ENCODE measurements at regions not wholly inside any gene's neighbourhood (a gene's known extent, or its start where the extent isn't known, plus 50 kb on each side); places are given as distances from the start of the nearest gene placed in this dataset.
A peak's percentile ranks its signal among the peaks of the same experiment; 100 is the strongest.

DNA sequence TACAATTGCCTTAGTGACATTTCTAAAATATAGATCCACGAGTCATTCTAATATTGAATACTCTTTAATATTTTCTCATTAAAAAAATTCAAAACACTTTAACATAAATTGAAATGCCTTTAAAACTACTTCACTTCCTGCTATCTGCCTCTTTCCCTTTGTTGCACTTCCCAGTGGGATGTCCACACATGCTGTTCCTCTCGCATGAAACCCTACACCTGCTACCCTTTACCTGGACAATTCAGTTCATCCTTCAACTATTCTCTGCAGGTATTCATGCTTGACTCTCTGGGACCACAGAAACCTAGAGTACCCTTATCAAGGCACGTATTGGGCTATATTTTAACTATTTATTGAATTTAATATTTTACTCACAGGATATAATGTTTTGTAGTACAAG, 373.3 kb upstream of the GALNT5 start:
- no peak for DNase-seq
- TF ChIP-seq POLR2A (IDR thresholded peaks at IDR 0.05), result no peak
- TF ChIP-seq, protein P1, sequence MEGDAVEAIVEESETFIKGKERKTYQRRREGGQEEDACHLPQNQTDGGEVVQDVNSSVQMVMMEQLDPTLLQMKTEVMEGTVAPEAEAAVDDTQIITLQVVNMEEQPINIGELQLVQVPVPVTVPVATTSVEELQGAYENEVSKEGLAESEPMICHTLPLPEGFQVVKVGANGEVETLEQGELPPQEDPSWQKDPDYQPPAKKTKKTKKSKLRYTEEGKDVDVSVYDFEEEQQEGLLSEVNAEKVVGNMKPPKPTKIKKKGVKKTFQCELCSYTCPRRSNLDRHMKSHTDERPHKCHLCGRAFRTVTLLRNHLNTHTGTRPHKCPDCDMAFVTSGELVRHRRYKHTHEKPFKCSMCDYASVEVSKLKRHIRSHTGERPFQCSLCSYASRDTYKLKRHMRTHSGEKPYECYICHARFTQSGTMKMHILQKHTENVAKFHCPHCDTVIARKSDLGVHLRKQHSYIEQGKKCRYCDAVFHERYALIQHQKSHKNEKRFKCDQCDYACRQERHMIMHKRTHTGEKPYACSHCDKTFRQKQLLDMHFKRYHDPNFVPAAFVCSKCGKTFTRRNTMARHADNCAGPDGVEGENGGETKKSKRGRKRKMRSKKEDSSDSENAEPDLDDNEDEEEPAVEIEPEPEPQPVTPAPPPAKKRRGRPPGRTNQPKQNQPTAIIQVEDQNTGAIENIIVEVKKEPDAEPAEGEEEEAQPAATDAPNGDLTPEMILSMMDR (IDR thresholded peaks at IDR 0.05), result no peak
- intact Hi-C loops (cut with DNase I; ENCODE audit: low total_unique reads), result no loop called here

DNA sequence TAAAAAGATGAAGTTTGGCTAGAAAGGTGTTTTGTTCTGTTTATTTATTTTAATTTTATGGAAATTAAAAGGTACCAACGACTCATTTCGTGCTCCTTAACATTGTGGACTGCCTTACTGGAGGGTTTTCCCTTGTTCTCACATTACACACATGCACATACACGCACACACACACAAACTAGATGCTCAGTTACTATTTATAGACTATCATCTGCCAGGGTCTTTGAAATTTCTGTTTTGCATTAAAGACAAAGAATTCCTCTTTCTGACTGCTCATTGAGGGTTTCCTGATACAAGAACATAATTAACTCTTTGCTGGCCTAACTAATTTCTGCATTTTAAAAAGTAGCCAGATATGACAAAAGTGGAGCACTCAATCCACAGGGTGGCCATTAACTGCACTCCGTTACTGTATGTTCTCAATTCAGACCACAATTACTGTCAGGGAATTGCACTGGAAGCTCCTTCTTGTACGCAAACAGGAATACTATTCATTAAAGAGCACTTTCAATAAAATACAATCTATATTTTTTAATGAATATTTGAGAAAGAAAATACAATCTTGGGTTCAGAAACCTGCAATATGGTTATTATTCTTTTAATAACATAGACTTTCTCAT, 366.9 kb upstream of the GALNT5 start:
- Histone ChIP-seq H3K9me3 (no peaks in the 10 kb centered on the region), H3K4me3 (no peak overlapping the region), H3K36me3 (no peaks in the 10 kb centered on the region), H3K27ac (no peak overlapping the region), H3K27me3 (no peaks in the 10 kb centered on the region), H3K4me1 (no peaks in the 10 kb centered on the region)
- DNase-seq, result no peak
- intact Hi-C loops (cut with DNase I; ENCODE audit: low total_unique reads), result no loop called here
- TF ChIP-seq POLR2A (IDR thresholded peaks at IDR 0.05), result no peak
- TF ChIP-seq, protein P1 (IDR thresholded peaks at IDR 0.05), result no peak

More for the DNA sequence above, 373.3 kb upstream of the GALNT5 start:
- no peaks in the 10 kb centered on the region for H3K27me3 ChIP-seq
- no peak overlapping the region for H3K27ac ChIP-seq
- no peaks in the 10 kb centered on the region for H3K9me3 ChIP-seq
- H3K4me1 ChIP-seq, result no peaks in the 10 kb centered on the region
- H3K36me3 ChIP-seq, result no peaks in the 10 kb centered on the region
- H3K4me3 ChIP-seq, result no peak overlapping the region

DNA sequence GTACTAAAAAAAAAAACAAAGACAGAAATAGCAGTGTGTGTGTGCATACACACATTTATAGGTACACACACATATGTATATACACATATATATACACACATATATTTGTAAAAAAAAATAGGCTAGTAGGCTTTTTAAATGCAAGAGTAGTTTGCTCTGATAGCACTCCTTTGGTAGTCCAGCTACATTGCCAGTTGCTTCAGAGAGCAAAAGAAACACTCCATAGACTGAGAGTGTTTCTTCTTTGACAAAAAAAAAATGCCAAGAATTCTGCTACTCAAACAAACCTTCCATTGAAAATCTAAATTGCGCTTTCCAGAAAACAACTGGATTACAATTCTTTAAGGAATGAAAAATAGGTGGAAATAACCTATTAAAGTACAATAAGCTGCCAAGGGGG, 365.9 kb upstream of the GALNT5 start:
- H3K4me3 ChIP-seq, result no peak overlapping the region
- H3K9me3 ChIP-seq, result no peaks in the 10 kb centered on the region
- H3K27ac ChIP-seq, result no peak overlapping the region
- H3K4me1 ChIP-seq, result no peaks in the 10 kb centered on the region
- intact Hi-C loops (cut with DNase I; ENCODE audit: low total_unique reads), result no loop called here
- DNase-seq, result no peak
- H3K27me3 ChIP-seq, result no peaks in the 10 kb centered on the region
- TF ChIP-seq, protein P1 (IDR thresholded peaks at IDR 0.05), result no peak
- TF ChIP-seq POLR2A (IDR thresholded peaks at IDR 0.05), result no peak
- no peaks in the 10 kb centered on the region for H3K36me3 ChIP-seq

DNA sequence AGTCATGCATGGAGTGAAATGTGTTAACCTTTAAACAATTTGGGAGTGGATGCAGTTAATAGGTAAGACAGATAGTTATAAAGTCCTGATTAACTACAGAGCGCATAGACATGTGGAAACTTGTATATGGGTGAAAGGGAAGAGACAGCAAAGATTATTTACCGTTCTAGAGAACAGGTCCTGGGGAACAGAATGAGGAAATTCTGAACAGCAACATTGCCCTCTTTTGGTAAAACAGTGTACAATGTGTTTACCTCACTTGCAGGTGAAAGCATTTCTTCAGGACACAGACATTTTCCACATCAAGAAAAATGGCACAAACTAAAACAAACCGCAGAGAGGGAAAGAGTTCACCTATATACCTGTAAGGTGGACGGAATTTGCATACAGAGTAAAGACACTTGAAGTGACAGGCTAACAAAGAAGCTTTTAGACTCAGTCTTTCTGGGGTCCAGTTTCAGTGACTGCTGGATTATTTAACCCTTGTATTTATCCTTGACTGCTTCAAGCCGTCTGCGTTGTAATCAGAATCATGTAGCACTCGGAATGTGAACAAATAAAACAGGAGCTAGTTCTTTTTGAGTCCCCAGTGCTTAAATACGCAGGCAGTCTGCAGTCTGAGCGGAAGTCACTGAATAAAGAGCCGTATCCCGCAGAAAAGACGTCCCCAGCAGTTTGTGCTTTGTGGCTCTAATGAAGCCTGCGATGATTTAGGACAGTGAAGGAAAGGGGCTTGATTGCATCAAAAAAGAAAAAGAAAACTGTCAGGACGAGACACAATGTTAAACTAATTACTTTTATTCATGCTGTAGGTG, 364.8 kb upstream of the GALNT5 start:
- no peak overlapping the region for H3K27ac ChIP-seq
- H3K27me3 ChIP-seq, result no peaks in the 10 kb centered on the region
- no peak for DNase-seq
- no peaks in the 10 kb centered on the region for H3K36me3 ChIP-seq
- no peaks in the 10 kb centered on the region for H3K4me1 ChIP-seq
- no peaks in the 10 kb centered on the region for H3K9me3 ChIP-seq
- no peak for TF ChIP-seq POLR2A (IDR thresholded peaks at IDR 0.05)
- TF ChIP-seq, protein P1 (IDR thresholded peaks at IDR 0.05), result peak in 1 of 4 experiments; percentile 29
- intact Hi-C loops (cut with DNase I; ENCODE audit: low total_unique reads), result no loop called here
- H3K4me3 ChIP-seq, result peak overlapping the region in 1 of 2 donors; percentile 6

DNA sequence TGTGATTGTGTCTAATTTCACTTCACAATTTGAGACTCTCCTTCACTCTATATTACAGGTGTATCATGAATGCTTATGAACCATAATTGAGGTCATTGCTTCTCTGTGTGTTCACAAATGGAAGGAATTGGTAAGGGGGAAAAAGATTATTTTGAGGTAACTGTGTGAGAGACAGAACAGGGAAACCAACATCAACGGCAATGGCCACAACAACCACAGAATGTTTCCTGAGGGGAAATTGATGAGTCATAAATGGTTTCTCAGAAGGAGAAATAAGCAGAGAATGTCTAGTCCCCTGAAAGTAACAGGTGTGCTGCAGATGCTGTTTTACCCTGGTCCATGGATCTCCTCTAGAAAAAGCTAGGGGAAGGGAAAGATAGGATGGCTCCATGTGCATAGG, 361.2 kb upstream of the GALNT5 start:
- Histone ChIP-seq H3K27me3 (no peaks in the 10 kb centered on the region), H3K36me3 (no peaks in the 10 kb centered on the region), H3K4me1 (no peaks in the 10 kb centered on the region), H3K9me3 (no peaks in the 10 kb centered on the region), H3K4me3 (no peak overlapping the region), H3K27ac (no peak overlapping the region)
- intact Hi-C loops (cut with DNase I; ENCODE audit: low total_unique reads), result no loop called here
- DNase-seq, result no peak
- TF ChIP-seq, protein P1 (IDR thresholded peaks at IDR 0.05), result no peak
- TF ChIP-seq POLR2A (IDR thresholded peaks at IDR 0.05), result no peak

Data from uterus (tissue), 3 donors.